Limb (tissue), 2 donors: ENCODE measurements at regions not wholly inside any gene's neighbourhood (a gene's known extent, or its start where the extent isn't known, plus 50 kb on each side); places are given as distances from the start of the nearest gene placed in this dataset.
"Not testable (repeated sequence)": the region's sequence is repeated elsewhere in the genome, so short reads cannot be mapped to it uniquely, and the experiment has no call there.

Source experiments
- DNase-seq, 2 donors: peaks; one replicate each; pipeline ENCODE4 v3.0.0-alpha.2; 2016; ENCODE audit errors: extremely low spot score in 2 of 2

- not testable (repeated sequence) for DNase-seq
These were observed 178.0 kb upstream of the ROPN1B start for GRCh38 chr3:125791021-125791420.

GRCh38 chr3:125810010-125810409, 159.0 kb upstream of the ROPN1B start:
- not testable (repeated sequence) for DNase-seq

- not testable (repeated sequence) for DNase-seq
These were observed 146.8 kb upstream of the ROPN1B start for GRCh38 chr3:125822175-125822574.

GRCh38 chr3:125831005-125831750, 137.8 kb upstream of the ROPN1B start:
- DNase-seq: not testable (repeated sequence)

GRCh38 chr3:125835562-125835961, 133.4 kb upstream of the ROPN1B start:
- DNase-seq: not testable (repeated sequence)

- DNase-seq: peak; percentile 11 to 31
These were observed 132.9 kb upstream of the ROPN1B start for GRCh38 chr3:125836011-125836551.

- not testable (repeated sequence) for DNase-seq
These were observed 132.2 kb upstream of the ROPN1B start for GRCh38 chr3:125836786-125837185.

- DNase-seq: not testable (repeated sequence)
These were observed 130.1 kb upstream of the ROPN1B start for GRCh38 chr3:125838857-125839256.

- DNase-seq: not testable (repeated sequence)
These were observed 128.5 kb upstream of the ROPN1B start for GRCh38 chr3:125840465-125840864.

GRCh38 chr3:125847966-125848365, 121.0 kb upstream of the ROPN1B start:
- DNase-seq: peak; percentile 11 to 34

GRCh38 chr3:125855006-125855405, 114.0 kb upstream of the ROPN1B start:
- not testable (repeated sequence) for DNase-seq

GRCh38 chr3:125860547-125860946, 108.4 kb upstream of the ROPN1B start:
- DNase-seq: not testable (repeated sequence)

- DNase-seq: not testable (repeated sequence)
These were observed 106.1 kb upstream of the ROPN1B start for GRCh38 chr3:125862841-125863254.

- DNase-seq: not testable (repeated sequence)
These were observed 104.4 kb upstream of the ROPN1B start for GRCh38 chr3:125864532-125864931.

GRCh38 chr3:125886006-125886405, 83.0 kb upstream of the ROPN1B start:
- DNase-seq: peak; percentile 63 to 74

- not testable (repeated sequence) for DNase-seq
These were observed 69.8 kb upstream of the ROPN1B start for GRCh38 chr3:125899181-125899580.

- not testable (repeated sequence) for DNase-seq
These were observed 67.5 kb upstream of the ROPN1B start for GRCh38 chr3:125901473-125901872.

GRCh38 chr3:125903780-125904455, 65.1 kb upstream of the ROPN1B start:
- DNase-seq: not testable (repeated sequence)

GRCh38 chr3:125907279-125907678, 61.7 kb upstream of the ROPN1B start:
- DNase-seq: not testable (repeated sequence)

- not testable (repeated sequence) for DNase-seq
These were observed 58.1 kb upstream of the ROPN1B start for GRCh38 chr3:125910851-125911250.

GRCh38 chr3:125914608-125915436, 54.2 kb upstream of the ROPN1B start:
- peak in 1 of 2 donors; percentile 44 for DNase-seq
